ENCODE measurements at regions not wholly inside any gene's neighbourhood (a gene's known extent, or its start where the extent isn't known, plus 50 kb on each side); places are given as distances from the start of the nearest gene placed in this dataset.

- DNase-seq (ENCODE audit: low read depth in 2 of 2) = no peak
These were observed 217.3 kb downstream of the TBXT start for GRCh38 chr6:165950316-165950715.

- DNase-seq (ENCODE audit: low read depth in 2 of 2) = no peak
These were observed 218.3 kb downstream of the TBXT start for GRCh38 chr6:165949324-165949723.

GRCh38 chr6:165944002-165944466, 223.6 kb downstream of the TBXT start:
- DNase-seq (ENCODE audit: low read depth in 2 of 2) = no peak

DNA sequence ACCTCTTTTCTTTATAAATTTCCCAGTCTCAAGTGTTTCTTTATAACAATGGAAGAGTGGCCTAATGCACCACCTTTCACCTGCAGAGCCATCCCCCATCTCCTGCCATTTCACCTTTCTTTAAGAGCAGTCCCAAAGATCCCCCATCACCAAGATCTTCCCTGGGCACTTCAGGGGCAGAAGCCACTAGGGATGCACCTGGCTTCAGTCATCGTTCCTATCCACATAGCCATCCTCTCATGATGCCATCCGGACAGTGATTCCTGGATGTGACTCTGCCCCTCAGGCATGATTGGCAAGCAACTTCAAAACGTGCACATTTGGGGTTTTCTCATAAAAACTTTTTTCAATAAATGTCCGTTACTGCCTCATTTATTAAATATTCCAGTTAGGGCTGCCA, 225.9 kb downstream of the TBXT start:
- no peak for DNase-seq (ENCODE audit: low read depth in 2 of 2)

GRCh38 chr6:165941249-165941775, 226.3 kb downstream of the TBXT start:
- DNase-seq (ENCODE audit: low read depth in 2 of 2) = no peak

DNA sequence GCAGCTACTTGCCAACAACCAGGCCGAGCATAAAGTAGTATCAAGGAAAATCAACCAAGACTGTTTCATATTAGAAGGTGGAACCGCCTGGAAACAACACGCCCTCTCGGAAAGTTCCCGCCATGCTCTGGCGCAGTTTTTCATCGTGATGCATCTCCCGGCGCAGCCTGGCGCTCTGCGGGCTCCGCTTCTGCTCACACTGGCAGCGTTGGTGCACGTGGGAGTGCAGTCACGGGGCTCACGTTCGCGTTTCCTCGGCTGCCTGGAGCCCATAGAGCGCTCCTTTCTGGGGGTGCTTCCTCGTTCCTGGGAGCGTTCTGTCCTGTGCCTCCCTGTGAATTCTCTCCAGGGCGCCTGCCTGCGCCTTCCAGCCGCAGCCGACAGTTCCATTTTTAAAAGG, 227.3 kb downstream of the TBXT start:
- no peak for DNase-seq (ENCODE audit: low read depth in 2 of 2)

GRCh38 chr6:165939601-165940290, 227.9 kb downstream of the TBXT start:
- DNase-seq (ENCODE audit: low read depth in 2 of 2) = no peak

DNA sequence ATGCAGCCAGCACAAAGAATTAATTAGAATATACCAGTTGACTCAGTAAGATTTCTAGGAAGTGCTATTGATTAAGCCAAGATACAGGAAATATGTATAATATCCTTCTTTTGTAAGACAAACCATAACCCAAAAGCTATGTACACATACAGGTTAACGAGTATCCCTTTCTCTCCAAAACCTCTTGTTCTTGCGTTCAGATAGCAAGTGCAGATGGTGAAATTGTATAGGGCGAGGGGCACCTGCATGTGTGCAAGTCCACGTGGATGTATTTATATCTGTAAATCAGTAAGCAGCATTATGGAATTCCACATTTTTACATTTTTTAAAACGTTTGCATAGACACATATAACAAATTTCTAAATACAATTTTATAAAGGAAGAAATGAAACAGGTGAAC, 228.6 kb downstream of the TBXT start:
- DNase-seq (ENCODE audit: low read depth in 2 of 2) = no peak

DNA sequence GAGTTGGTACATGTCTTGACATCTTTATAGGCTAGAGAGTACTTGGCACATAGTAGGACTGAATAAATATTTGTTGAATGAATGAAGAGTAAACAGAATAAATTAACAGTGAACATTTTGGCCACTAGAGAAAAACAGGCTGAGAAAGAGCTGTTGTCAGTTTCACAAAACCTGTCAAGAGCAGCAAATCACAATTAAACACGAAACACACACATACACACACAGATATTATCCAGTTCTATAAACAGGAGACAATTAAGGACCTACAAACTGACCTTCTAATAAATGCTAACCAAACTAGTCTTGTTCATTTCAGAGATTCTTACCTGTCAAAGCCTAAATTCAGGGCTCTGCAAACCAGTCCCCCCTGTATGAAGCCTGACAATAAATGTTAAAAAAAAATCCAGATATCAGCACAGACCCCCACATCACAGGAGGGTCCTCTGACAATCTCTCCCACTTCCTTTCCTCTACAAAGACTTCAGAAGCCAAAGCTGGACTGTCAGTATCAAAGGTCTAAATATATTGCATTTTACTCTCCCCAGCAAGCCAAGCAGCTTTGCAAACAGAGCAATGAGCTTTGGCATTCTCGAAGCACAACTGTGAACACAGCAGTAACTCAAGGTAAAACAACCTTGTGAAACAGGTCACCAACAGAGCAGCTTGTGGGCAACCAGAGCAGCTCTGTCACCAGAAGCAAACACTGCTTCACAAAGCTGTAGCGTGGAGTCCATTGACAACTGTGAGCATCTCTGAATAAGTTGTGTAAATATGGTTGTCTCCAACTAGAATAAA, 229.9 kb downstream of the TBXT start:
- DNase-seq (ENCODE audit: low read depth in 2 of 2) = no peak

- no peak for DNase-seq (ENCODE audit: low read depth in 2 of 2)
These were observed 231.0 kb downstream of the TBXT start for GRCh38 chr6:165936660-165937059.

DNA sequence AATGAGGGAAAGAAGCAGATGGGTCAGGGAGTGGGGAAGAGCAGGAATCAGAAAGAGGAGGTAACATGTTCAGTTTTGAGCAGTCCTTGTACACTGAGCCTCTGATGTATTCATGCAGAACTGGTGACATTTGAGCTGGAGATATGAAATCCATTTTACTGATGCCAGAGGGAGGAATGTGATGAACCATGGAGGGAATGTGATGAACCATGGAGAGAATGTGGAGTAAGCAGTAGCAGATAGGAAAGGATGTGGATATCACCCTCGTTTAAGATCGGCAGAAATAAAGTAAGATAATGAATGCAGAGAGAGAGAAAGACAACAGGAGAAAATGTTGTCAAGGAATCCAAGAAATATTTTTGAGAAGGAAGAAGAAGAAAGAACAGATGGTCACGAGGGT, 231.6 kb downstream of the TBXT start:
- DNase-seq (ENCODE audit: low read depth in 2 of 2) = no peak

- DNase-seq (ENCODE audit: low read depth in 2 of 2) = no peak
These were observed 236.0 kb downstream of the TBXT start for GRCh38 chr6:165931675-165932074.

DNA sequence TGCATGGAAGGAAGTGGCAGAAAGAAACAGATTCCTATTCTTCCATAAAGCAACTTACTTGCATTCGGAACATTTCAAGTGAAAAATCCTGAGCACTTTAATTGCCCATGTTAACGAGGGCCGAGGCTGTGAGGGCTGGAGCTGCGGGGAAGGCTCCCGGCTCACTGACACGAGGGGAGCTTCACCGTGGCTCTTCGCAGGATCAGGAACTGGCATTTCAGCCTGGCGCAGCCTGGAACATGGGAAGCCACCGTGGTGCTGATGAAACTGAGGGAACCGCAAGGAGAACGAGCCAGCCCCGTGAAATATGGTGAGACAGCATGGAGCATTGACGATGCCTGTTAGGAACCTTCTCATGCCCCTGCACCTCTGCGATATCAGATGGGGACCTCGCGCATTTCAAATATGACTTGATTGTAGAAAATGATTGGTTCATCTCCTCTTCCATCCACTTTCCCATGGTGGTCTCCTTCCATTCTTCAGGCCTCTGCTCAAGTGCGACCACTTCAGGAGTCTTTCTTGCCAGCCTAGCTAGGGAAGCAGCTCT, 236.9 kb downstream of the TBXT start:
- no peak for DNase-seq (ENCODE audit: low read depth in 2 of 2)

- no peak for DNase-seq (ENCODE audit: low read depth in 2 of 2)
These were observed 238.0 kb downstream of the TBXT start for GRCh38 chr6:165929607-165930006.

DNA sequence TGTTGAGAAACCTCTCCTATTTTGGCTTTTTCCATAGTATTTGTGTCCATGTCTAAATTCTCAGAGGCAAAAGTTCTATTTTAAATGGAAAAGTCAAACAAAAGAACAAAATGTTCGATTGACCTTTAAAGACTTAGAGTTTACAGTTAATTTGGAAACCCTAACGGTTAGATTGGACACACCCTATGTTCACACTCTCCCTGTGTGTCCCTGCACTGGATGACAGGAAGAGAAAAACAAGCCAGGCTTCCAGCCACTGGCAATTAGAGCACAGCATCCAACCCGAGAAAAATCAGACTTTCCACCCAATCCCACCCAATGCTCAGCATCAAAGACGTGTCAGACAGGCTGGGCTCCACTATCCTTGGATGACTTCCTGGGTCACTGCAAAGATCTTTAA, 241.3 kb downstream of the TBXT start:
- DNase-seq (ENCODE audit: low read depth in 2 of 2) = no peak

DNA sequence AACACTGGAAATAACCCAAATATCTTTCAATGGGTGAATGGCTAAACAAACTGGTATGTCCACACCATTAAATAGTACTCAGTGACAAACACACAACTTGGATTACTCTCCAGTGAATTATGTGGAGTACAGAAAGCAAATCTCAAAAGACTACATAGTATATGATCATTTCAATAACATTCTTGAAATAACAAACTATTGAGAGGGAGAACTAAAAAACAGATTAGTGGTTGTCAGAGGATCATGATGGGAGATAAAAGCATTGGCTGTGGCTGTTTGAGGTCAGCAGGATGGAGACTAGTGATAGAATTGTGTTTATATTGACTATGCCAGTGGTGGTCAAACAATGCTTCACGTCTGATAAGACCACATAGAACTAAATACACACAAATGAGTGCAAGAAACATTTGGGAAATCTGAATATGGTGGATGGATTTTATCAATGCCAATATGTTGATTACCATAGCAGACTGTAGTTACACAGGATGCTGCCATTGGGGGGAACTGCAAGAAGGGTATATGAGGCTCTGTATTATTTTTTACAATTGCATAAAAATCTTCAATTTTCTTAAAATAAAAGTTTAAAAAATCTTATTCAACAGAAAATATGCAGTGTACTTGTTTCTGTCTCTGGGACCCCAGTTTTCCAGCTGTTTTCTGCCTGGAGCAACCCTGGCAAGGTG, 242.0 kb downstream of the TBXT start:
- DNase-seq (ENCODE audit: low read depth in 2 of 2) = no peak

DNA sequence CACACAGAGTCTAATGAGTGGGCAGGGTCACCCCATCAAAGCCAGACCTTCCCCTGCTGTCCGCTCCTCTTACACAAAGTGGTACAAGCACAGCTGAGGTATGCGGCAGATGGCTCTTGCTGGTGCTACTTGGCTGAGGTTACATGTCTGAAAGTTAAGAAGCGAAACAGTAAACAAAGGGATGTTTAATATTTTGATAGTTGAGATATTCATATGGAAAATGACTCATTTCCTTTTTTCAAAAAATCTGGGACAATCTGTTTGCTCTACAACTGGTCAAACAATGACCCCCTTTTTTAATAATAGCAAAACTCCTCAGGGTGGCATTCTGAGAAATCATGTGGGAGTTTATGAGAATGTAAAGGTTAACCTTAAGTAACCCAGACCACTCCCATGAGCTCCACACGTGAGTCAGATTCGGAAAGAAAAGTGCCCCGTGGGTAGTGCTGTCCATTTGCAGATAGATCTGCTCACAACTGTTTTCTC, 245.3 kb downstream of the TBXT start:
- DNase-seq (ENCODE audit: low read depth in 2 of 2) = no peak

DNA sequence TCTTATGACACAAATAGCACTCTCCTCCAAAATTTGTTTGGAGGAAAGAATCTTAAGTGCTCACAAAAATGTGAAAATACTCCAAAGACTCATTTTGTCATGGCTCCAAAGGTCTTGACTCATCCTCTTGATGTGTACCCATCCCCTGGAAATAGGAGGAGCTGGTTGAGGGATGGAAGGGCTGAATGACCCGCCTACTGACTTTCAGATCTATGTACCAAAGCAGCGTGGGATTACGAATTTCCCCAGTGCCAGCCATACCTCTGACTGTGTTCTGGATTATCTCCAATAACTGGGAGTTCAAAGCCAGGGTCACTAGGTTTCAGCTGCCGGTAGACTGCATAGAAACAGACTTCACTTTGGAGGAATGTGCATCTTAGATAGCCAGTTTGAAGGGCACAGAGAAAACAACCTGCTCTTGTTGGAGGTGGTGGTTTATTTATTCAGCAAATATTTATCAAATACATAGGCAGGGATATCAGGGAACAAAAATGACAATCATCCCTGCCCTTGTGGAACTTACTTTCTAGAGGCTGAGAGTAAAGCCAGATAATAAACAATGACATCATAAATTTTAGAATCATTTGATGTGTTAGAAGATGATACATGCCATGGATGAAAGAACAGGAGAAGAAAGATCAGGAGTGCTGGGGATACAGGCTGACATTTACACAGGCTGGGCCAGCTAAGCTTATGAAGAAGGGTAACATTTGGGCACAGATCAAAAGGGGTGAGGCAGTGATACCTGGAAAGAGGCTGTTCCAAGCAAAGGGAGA, 246.6 kb downstream of the TBXT start:
- no peak for DNase-seq (ENCODE audit: low read depth in 2 of 2)

DNA sequence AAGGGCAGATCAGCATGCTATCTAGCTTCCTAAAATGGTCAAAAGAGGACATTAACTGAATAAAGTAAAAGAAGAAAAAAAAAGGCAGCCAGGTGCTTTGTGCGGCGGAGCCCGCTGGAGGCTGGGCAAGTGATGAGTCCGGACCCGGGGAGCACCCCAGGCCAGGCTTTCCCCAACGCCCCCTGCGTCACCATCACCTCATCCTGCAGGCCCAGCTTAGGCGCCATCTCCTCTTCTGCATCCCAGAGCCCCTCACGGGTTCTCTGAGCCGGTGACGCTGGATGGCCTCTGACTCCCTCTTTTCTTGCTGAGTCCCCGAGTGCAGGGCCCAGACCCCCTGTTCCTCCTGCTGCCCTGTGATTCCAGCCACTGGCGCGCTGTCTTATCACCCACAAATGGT, 250.1 kb downstream of the TBXT start:
- no peak for DNase-seq (ENCODE audit: low read depth in 2 of 2)

- DNase-seq (ENCODE audit: low read depth in 2 of 2) = no peak
These were observed 252.2 kb upstream of the PDE10A start for GRCh38 chr6:165915022-165915770.
